B cell (primary cell): ENCODE measurements at regions not wholly inside any gene's neighbourhood (a gene's known extent, or its start where the extent isn't known, plus 50 kb on each side); places are given as distances from the start of the nearest gene placed in this dataset.

Experiments
- ATAC-seq: fragments of 200-7000 bp; cut with Tn5 transposase; one replicate; pipeline ENCODE4 v1.10.0; 2021; ENCODE audit warnings: low read depth, mild to moderate bottlenecking, moderate number of reproducible peaks, moderate library complexity
- CTCF ChIA-PET: fragments of 350-600 bp; sonication (Branson Sonifier 250); formaldehyde crosslinking; loops from one replicate; lab custom pipeline; 2021; ENCODE audit warnings: antibody characterized with exemption, inconsistent platforms; lab: Charles Lee
- POLR2A ChIA-PET: fragments of 350-600 bp; sonication (Branson Sonifier 250); formaldehyde crosslinking; loops from one replicate; lab custom pipeline; 2021; ENCODE audit warnings: antibody characterized with exemption; lab: Charles Lee
- DNase-seq: peaks from one replicate; pipeline ENCODE4 v3.0.0; 2013
- H2AFZ ChIP-seq: 2 replicates; pipeline ENCODE4 v1.6.1; 2012; ENCODE audit warnings: mild to moderate bottlenecking, low read depth, low read length; ENCODE audit not compliant: insufficient read depth, poor library complexity, severe bottlenecking
- H3K27ac ChIP-seq, 2 donors: 1 replicate in 1 of 2; 2 replicates in 1 of 2; pipeline ENCODE4 v1.5.1; 2012 to 2013; ENCODE audit warnings: low read length in 2 of 2, mild to moderate bottlenecking in 2 of 2, moderate library complexity in 1 of 2
- H3K27me3 ChIP-seq, 4 experiments: fragments of 200-600 bp in 1 of 4; sonication (generic) in 1 of 4; replicated peaks in 1 of 4; 1 replicate in 2 of 4; 2 replicates in 2 of 4; pipeline versions ENCODE4 v1.6.1 to v1.7.0; 2013 to 2016; ENCODE audit warnings: low read length in 3 of 4, mild to moderate bottlenecking in 2 of 4, mixed read lengths in 1 of 4, moderate library complexity in 1 of 4; ENCODE audit not compliant: insufficient read depth in 4 of 4, control insufficient read depth in 3 of 4; ENCODE audit errors: control extremely low read depth in 1 of 4
- H3K36me3 ChIP-seq, 2 experiments: replicated peaks in 1 of 2; 1 replicate in 1 of 2; 2 replicates in 1 of 2; pipeline versions ENCODE4 v1.6.1 to v1.7.1; 2013; ENCODE audit warnings: low read length in 1 of 2; ENCODE audit not compliant: insufficient read depth in 2 of 2, control insufficient read depth in 1 of 2; ENCODE audit errors: control extremely low read depth in 1 of 2, extremely low read depth in 1 of 2
- H3K4me1 ChIP-seq, 2 donors: fragments of 200-600 bp in 1 of 2; sonication (generic) in 1 of 2; 1 replicate in 1 of 2; 2 replicates in 1 of 2; pipeline versions ENCODE4 v1.5.1 to v1.6.1; 2013 to 2017; ENCODE audit warnings: low read length in 2 of 2; ENCODE audit not compliant: control insufficient read depth in 2 of 2, insufficient read depth in 2 of 2
- H3K4me2 ChIP-seq: replicated peaks from 2 replicates; pipeline ENCODE3; 2012; ENCODE audit warnings: mild to moderate bottlenecking, low read depth, low read length; ENCODE audit not compliant: poor library complexity, severe bottlenecking
- H3K4me3 ChIP-seq, 5 experiments: fragments of 200-600 bp in 1 of 5; sonication (generic) in 1 of 5; 1 replicate in 3 of 5; 2 replicates in 2 of 5; pipeline versions ENCODE4 v1.5.1 to v1.7.0; 2011 to 2016; ENCODE audit warnings: low read length in 4 of 5, mild to moderate bottlenecking in 4 of 5, low read depth in 2 of 5, control low read depth in 1 of 5, moderate library complexity in 1 of 5; ENCODE audit not compliant: insufficient read depth in 1 of 5; ENCODE audit errors: control extremely low read depth in 1 of 5, extremely low read depth in 1 of 5
- H3K79me2 ChIP-seq: fragments of 200-600 bp; sonication (generic); one replicate; pipeline ENCODE4 v1.6.0; 2016; ENCODE audit warnings: low read length; ENCODE audit not compliant: control insufficient read depth, insufficient read depth
- H3K9ac ChIP-seq: fragments of 200-600 bp; sonication (generic); 2 replicates; pipeline ENCODE4 v1.6.1; 2017; ENCODE audit warnings: mild to moderate bottlenecking, low read length, moderate library complexity
- H3K9me3 ChIP-seq, 3 donors: one replicate each; pipeline versions ENCODE4 v1.6.1 to v1.7.1; 2013; ENCODE audit warnings: low read length in 2 of 3; ENCODE audit not compliant: control insufficient read depth in 2 of 3, insufficient read depth in 1 of 3; ENCODE audit errors: control extremely low read depth in 1 of 3
- H4K20me1 ChIP-seq: 2 replicates; pipeline ENCODE4 v1.6.0; 2012; ENCODE audit warnings: mild to moderate bottlenecking, low read length; ENCODE audit not compliant: insufficient read depth, control insufficient read depth, poor library complexity, severe bottlenecking
- H3K27ac Mint-ChIP-seq: one replicate; pipeline ENCODE4 v1.8.0; 2021; ENCODE audit warnings: mixed read lengths
- H3K27me3 Mint-ChIP-seq: one replicate; pipeline ENCODE4 v1.8.0; 2021; ENCODE audit warnings: mixed read lengths
- H3K4me1 Mint-ChIP-seq: one replicate; pipeline ENCODE4 v1.8.0; 2021; ENCODE audit warnings: mixed read lengths
- H3K4me3 Mint-ChIP-seq: one replicate; pipeline ENCODE4 v1.8.0; 2021; ENCODE audit warnings: mixed read lengths
- H3K9me3 Mint-ChIP-seq: one replicate; pipeline ENCODE4 v1.8.0; 2022; ENCODE audit warnings: mixed read lengths; ENCODE audit not compliant: insufficient read depth
- EZH2 ChIP-seq: IDR thresholded peaks from 2 replicates; pipeline ENCODE4 v1.6.1; 2012; ENCODE audit warnings: borderline replicate concordance, low read depth, mild to moderate bottlenecking, moderate library complexity, low read length; ENCODE audit not compliant: insufficient read depth, poor library complexity, severe bottlenecking
- WGBS: methylation state at CpG from one replicate; pipeline ENCODE4 v1.1.5; 2013; ENCODE audit warnings: missing lambda C conversion rate; ENCODE audit not compliant: insufficient coverage; 5-methylcytosine and 5-hydroxymethylcytosine counted together
- intact Hi-C: fragments of 100-400 bp; cut with micrococcal nuclease; formaldehyde crosslinking; loops from one replicate; pipeline ENCODE4 v1.10.0; 2022
- TF ChIP-seq, protein P1 (sequence below): fragments of 200-600 bp; IDR thresholded peaks from one replicate; pipeline ENCODE4 v1.8.0; 2022; ENCODE audit warnings: antibody characterized with exemption, mild to moderate bottlenecking

DNA sequence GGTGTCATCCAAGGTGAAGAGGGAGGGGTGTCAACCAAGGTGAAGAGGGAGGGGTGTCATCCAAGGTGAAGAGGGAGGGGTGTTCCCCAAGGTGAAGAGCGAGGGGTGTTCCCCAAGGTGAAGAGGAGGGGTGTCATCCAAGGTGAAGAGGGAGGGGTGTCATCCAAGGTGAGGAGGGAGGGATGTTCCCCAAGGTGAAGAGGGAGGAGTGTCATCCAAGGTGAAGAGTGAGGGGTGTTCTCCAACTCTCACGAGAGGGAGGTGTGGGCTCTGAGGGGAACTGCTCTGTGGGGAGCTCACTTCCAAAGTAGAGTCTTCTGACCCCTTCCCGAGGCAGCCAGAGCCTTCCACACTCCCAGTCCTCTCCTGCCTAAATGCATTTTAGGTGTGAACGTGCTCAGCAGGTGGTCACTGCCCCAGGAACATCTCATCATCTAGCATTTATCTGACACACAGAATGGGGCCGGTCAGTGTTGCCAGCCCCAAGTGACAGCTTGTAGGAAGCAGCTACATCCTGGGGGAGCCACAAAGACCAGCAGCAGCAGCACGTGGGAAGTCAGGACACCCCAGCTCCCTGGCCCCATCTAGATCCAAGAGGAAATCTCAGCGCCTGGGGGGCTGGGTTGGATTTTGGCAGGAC lies 323.8 kb downstream of the GLRX3 start:
- Histone ChIP-seq H2AFZ (no peak overlapping the region), H3K27me3 (no peaks in the 10 kb centered on the region), H3K79me2 (no peaks in the 10 kb centered on the region), H3K9me3 (peaks cover 0 to 26% (median 0%) of the 10 kb centered on the region in 3 donors), H3K36me3 (no peaks in the 10 kb centered on the region), H3K4me2 (no peak overlapping the region), H4K20me1 (no peaks in the 10 kb centered on the region), H3K9ac (no peak overlapping the region), H3K4me1 (no peaks in the 10 kb centered on the region), H3K4me3 (no peak overlapping the region), H3K27ac (no peak overlapping the region)
- POLR2A ChIA-PET: no interaction called here
- Mint-ChIP-seq H3K27me3 (peaks cover 3% of the 10 kb centered on the region), H3K4me3 (no peak overlapping the region), H3K27ac (no peak overlapping the region), H3K9me3 (no peaks in the 10 kb centered on the region), H3K4me1 (no peaks in the 10 kb centered on the region)
- no peak for DNase-seq
- ATAC-seq: no peak
- WGBS: 60% methylated on average over 5 of the region's 7 CpGs
- CTCF ChIA-PET: no interaction called here
- no peak for TF ChIP-seq EZH2
- TF ChIP-seq, protein P1, sequence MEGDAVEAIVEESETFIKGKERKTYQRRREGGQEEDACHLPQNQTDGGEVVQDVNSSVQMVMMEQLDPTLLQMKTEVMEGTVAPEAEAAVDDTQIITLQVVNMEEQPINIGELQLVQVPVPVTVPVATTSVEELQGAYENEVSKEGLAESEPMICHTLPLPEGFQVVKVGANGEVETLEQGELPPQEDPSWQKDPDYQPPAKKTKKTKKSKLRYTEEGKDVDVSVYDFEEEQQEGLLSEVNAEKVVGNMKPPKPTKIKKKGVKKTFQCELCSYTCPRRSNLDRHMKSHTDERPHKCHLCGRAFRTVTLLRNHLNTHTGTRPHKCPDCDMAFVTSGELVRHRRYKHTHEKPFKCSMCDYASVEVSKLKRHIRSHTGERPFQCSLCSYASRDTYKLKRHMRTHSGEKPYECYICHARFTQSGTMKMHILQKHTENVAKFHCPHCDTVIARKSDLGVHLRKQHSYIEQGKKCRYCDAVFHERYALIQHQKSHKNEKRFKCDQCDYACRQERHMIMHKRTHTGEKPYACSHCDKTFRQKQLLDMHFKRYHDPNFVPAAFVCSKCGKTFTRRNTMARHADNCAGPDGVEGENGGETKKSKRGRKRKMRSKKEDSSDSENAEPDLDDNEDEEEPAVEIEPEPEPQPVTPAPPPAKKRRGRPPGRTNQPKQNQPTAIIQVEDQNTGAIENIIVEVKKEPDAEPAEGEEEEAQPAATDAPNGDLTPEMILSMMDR: no peak
- intact Hi-C loops: no loop called here

DNA sequence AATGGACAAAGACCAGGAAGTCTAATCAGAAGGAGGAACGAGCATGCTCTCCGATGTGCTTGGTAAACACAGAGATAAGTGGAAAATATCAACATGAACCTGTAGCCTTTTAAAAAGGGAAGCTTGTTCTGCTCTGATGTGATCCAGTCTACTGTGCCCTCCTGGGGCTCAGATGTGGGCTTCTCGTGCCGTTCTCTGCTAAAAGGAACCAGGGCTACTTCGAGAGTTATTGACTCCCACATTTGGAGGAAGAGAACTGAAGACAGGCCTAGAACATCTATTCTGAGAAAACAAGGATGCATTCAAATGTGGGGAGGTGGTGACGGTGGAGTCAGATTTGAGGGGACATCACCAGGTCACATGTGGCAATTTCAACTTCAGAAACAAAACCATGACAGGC lies 325.4 kb downstream of the GLRX3 start:
- H3K9me3 Mint-ChIP-seq: no peaks in the 10 kb centered on the region
- no peak overlapping the region for H3K27ac Mint-ChIP-seq
- Histone ChIP-seq H3K9ac (no peak overlapping the region), H3K4me1 (no peaks in the 10 kb centered on the region), H4K20me1 (no peaks in the 10 kb centered on the region), H3K27me3 (no peaks in the 10 kb centered on the region), H3K36me3 (no peaks in the 10 kb centered on the region), H3K79me2 (no peaks in the 10 kb centered on the region), H2AFZ (no peak overlapping the region), H3K9me3 (peaks cover 0 to 29% (median 0%) of the 10 kb centered on the region in 3 donors), H3K4me2 (no peak overlapping the region), H3K4me3 (no peak overlapping the region), H3K27ac (no peak overlapping the region)
- H3K27me3 Mint-ChIP-seq: peaks cover 3% of the 10 kb centered on the region
- intact Hi-C loops: no loop called here
- CTCF ChIA-PET: no interaction called here
- no peaks in the 10 kb centered on the region for H3K4me1 Mint-ChIP-seq
- TF ChIP-seq, protein P1: no peak
- no peak for TF ChIP-seq EZH2
- POLR2A ChIA-PET: no interaction called here
- WGBS: 80% methylated on average over 2 of the region's 6 CpGs
- ATAC-seq (no peak), DNase-seq (no peak)
- H3K4me3 Mint-ChIP-seq: no peak overlapping the region
